Vagina (tissue), 2 donors: ENCODE measurements at regions not wholly inside any gene's neighbourhood (a gene's known extent, or its start where the extent isn't known, plus 50 kb on each side); places are given as distances from the start of the nearest gene placed in this dataset.

Experiments
- CTCF ChIP-seq, 3 experiments: fragments of 450-650 bp in 2 of 3; fragments of 200-600 bp in 1 of 3; sonication (generic) in 1 of 3; IDR thresholded peaks; one replicate each; pipeline ENCODE4 v1.5.1; 2017 to 2019; ENCODE audit warnings: antibody characterized with exemption in 3 of 3, mild to moderate bottlenecking in 2 of 3, moderate library complexity in 2 of 3
- POLR2AphosphoS5 ChIP-seq, 2 donors: sonication (generic); formaldehyde crosslinking; IDR thresholded peaks; one replicate each; pipeline ENCODE4 v1.9.0; 2017; ENCODE audit warnings: antibody characterized with exemption in 2 of 2, mild to moderate bottlenecking in 2 of 2, low read depth in 1 of 2; ENCODE audit not compliant: insufficient read depth in 1 of 2

- TF ChIP-seq CTCF (IDR thresholded peaks at IDR 0.05) (no peak), POLR2AphosphoS5 (IDR thresholded peaks at IDR 0.05; ENCODE audit: insufficient read depth in 1 of 2, low read depth in 1 of 2) (no peak)
These were observed 536.3 kb downstream of the SLC6A15 start for GRCh38 chr12:84376320-84376719.
